ENCODE measurements at regions not wholly inside any gene's neighbourhood (a gene's known extent, or its start where the extent isn't known, plus 50 kb on each side); places are given as distances from the start of the nearest gene placed in this dataset.

DNA sequence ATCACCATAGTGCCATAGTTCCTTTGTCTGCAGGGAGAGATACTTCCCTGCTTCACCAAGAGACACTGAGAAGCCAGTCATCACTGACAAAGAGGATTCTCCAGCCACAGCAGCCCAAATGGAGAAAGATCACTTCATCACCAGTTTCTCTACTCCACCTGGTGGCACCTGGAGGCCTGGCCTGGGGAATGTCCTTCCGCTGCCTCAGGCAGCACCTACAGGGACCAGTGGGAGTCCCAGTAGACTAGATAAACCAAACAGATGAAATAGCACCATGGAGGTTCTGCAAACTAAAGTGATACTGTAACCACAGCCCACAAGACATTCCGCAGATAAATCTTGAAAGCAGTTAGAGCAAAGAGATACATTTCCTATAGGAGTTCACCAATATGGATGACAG, 266.5 kb downstream of the C6orf118 start:
- intact Hi-C loops (cut with DNase I), result no loop called here
- TF ChIP-seq POLR2AphosphoS5 (IDR thresholded peaks at IDR 0.05), result no peak
- TF ChIP-seq POLR2A (IDR thresholded peaks at IDR 0.05; ENCODE audit: low read depth), result no peak
- no peak for TF ChIP-seq EP300 (IDR thresholded peaks at IDR 0.05)
- TF ChIP-seq, protein P1, sequence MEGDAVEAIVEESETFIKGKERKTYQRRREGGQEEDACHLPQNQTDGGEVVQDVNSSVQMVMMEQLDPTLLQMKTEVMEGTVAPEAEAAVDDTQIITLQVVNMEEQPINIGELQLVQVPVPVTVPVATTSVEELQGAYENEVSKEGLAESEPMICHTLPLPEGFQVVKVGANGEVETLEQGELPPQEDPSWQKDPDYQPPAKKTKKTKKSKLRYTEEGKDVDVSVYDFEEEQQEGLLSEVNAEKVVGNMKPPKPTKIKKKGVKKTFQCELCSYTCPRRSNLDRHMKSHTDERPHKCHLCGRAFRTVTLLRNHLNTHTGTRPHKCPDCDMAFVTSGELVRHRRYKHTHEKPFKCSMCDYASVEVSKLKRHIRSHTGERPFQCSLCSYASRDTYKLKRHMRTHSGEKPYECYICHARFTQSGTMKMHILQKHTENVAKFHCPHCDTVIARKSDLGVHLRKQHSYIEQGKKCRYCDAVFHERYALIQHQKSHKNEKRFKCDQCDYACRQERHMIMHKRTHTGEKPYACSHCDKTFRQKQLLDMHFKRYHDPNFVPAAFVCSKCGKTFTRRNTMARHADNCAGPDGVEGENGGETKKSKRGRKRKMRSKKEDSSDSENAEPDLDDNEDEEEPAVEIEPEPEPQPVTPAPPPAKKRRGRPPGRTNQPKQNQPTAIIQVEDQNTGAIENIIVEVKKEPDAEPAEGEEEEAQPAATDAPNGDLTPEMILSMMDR (IDR thresholded peaks at IDR 0.05), result no peak
- no peaks in the 10 kb centered on the region for H3K27me3 ChIP-seq
- no peak for DNase-seq (ENCODE audit: extremely low spot score)
- H3K4me3 ChIP-seq, result no peak overlapping the region
- H3K36me3 ChIP-seq, result no peaks in the 10 kb centered on the region
- no peaks in the 10 kb centered on the region for H3K4me1 ChIP-seq
- H3K9me3 ChIP-seq, result peaks cover 0 to 10% (median 5%) of the 10 kb centered on the region in 4 donors
- H3K27ac ChIP-seq (replicated peaks in 1 of 4), result no peak overlapping the region
- WGBS, result 100% methylated on average over 2 of the region's 2 CpGs

DNA sequence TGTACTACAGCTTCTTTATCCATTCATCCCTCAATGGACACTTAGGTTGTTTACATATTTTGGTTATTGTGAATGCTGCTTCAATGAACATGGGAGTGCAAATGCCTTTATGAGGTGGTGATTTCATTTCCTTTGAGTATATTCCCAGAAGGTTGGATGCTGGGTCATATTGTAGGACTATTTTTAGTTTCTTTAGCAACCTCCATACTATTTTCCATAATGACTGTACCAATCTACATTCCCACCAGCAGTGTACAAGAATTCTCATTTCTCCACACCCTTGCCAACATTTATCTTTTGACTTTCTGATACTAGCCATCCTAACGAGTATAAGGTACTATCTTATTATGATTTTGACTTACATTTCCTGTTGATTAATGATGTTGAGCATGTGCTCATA, 269.0 kb downstream of the C6orf118 start:
- intact Hi-C loops (cut with DNase I), result no loop called here
- DNase-seq (ENCODE audit: extremely low spot score), result no peak
- 73% methylated on average over 1 of the region's 1 CpG for WGBS

DNA sequence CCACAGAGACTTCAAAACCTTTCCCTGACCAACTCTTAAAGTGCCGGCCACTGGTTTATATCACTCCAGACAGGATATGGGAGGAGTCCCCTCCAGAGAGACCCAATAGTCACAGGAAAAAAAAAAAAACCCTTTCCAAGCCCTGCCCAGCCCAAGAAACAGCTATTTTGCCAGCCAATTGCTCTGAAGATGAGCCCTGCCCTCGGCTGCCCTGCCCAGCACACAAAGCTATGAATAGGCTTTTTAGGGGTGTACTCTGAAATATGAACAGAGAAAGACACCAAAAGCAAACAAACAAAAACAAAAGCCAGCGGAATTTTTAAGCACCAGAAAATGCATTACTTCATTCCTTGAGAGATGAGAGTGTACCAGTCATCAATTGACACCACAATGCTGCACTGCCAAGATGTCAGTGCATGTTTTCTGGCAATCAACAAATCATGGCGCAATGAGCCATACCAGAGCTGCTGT, 275.1 kb downstream of the C6orf118 start:
- H3K27ac ChIP-seq (replicated peaks in 1 of 4), result no peak overlapping the region
- 65% methylated on average over 4 of the region's 4 CpGs for WGBS
- no peaks in the 10 kb centered on the region for H3K27me3 ChIP-seq
- H3K9me3 ChIP-seq, result no peaks in the 10 kb centered on the region
- no peak for DNase-seq (ENCODE audit: extremely low spot score)
- TF ChIP-seq POLR2AphosphoS5 (IDR thresholded peaks at IDR 0.05), result no peak
- TF ChIP-seq EP300 (IDR thresholded peaks at IDR 0.05), result no peak
- no peak for TF ChIP-seq POLR2A (IDR thresholded peaks at IDR 0.05; ENCODE audit: low read depth)
- TF ChIP-seq, protein P1 (IDR thresholded peaks at IDR 0.05), result no peak
- no peaks in the 10 kb centered on the region for H3K36me3 ChIP-seq
- no peaks in the 10 kb centered on the region for H3K4me1 ChIP-seq
- intact Hi-C loops (cut with DNase I), result no loop called here
- no peak overlapping the region for H3K4me3 ChIP-seq

More for the DNA sequence above, 269.0 kb downstream of the C6orf118 start:
- no peaks in the 10 kb centered on the region for H3K4me1 ChIP-seq
- H3K27me3 ChIP-seq, result no peaks in the 10 kb centered on the region
- H3K4me3 ChIP-seq, result no peak overlapping the region
- no peaks in the 10 kb centered on the region for H3K36me3 ChIP-seq
- H3K27ac ChIP-seq (replicated peaks in 1 of 4), result no peak overlapping the region
- no peaks in the 10 kb centered on the region for H3K9me3 ChIP-seq
- TF ChIP-seq POLR2AphosphoS5 (IDR thresholded peaks at IDR 0.05) (no peak), POLR2A (IDR thresholded peaks at IDR 0.05; ENCODE audit: low read depth) (no peak), EP300 (IDR thresholded peaks at IDR 0.05) (no peak)
- TF ChIP-seq, protein P1 (IDR thresholded peaks at IDR 0.05), result no peak

GRCh38 chr6:165031502-165031901, 277.9 kb downstream of the C6orf118 start:
- Histone ChIP-seq H3K36me3 (no peaks in the 10 kb centered on the region), H3K9me3 (no peaks in the 10 kb centered on the region), H3K4me1 (no peaks in the 10 kb centered on the region), H3K27ac (replicated peaks in 1 of 4) (no peak overlapping the region), H3K4me3 (no peak overlapping the region), H3K27me3 (no peaks in the 10 kb centered on the region)
- DNase-seq (ENCODE audit: extremely low spot score), result no peak
- TF ChIP-seq POLR2A (IDR thresholded peaks at IDR 0.05; ENCODE audit: low read depth) (no peak), EP300 (IDR thresholded peaks at IDR 0.05) (no peak), POLR2AphosphoS5 (IDR thresholded peaks at IDR 0.05) (no peak)
- TF ChIP-seq, protein P1 (IDR thresholded peaks at IDR 0.05), result no peak
- 74% methylated on average over 7 of the region's 7 CpGs for WGBS
- intact Hi-C loops (cut with DNase I), result no loop called here

GRCh38 chr6:165025040-165025439, 284.4 kb downstream of the C6orf118 start:
- Histone ChIP-seq H3K27ac (replicated peaks in 1 of 4) (no peak overlapping the region), H3K36me3 (no peaks in the 10 kb centered on the region), H3K27me3 (no peaks in the 10 kb centered on the region), H3K4me3 (no peak overlapping the region), H3K4me1 (no peaks in the 10 kb centered on the region), H3K9me3 (no peaks in the 10 kb centered on the region)
- TF ChIP-seq POLR2A (IDR thresholded peaks at IDR 0.05; ENCODE audit: low read depth) (no peak), POLR2AphosphoS5 (IDR thresholded peaks at IDR 0.05) (no peak), EP300 (IDR thresholded peaks at IDR 0.05) (no peak)
- TF ChIP-seq, protein P1 (IDR thresholded peaks at IDR 0.05), result no peak
- 65% methylated on average over 1 of the region's 1 CpG for WGBS
- no peak for DNase-seq (ENCODE audit: extremely low spot score)
- intact Hi-C loops (cut with DNase I), result no loop called here

Data from esophagus muscularis mucosa (tissue), 4 donors.